ENCODE measurements at regions not wholly inside any gene's neighbourhood (a gene's known extent, or its start where the extent isn't known, plus 50 kb on each side); places are given as distances from the start of the nearest gene placed in this dataset.

GRCh38 chr7:156473476-156474240, 166.9 kb upstream of the RNF32 start:
- Histone ChIP-seq H3K36me3 (replicated peaks) (no peaks in the 10 kb centered on the region), H3K27me3 (replicated peaks) (no peaks in the 10 kb centered on the region), H3K27ac (no peak overlapping the region), H3K4me3 (ENCODE audit: low read depth, low read length) (no peak overlapping the region)
- DNase-seq, result peak; percentile 50
- TF ChIP-seq CTCF (IDR thresholded peaks at IDR 0.05; ENCODE audit: low read depth, low read length, missing control alignments), result peak; percentile 88
- in situ Hi-C loops (cut with HindIII; ENCODE audit: low pct_ligation_motif_present, low sequenced_read_pairs), result no loop called here

DNA sequence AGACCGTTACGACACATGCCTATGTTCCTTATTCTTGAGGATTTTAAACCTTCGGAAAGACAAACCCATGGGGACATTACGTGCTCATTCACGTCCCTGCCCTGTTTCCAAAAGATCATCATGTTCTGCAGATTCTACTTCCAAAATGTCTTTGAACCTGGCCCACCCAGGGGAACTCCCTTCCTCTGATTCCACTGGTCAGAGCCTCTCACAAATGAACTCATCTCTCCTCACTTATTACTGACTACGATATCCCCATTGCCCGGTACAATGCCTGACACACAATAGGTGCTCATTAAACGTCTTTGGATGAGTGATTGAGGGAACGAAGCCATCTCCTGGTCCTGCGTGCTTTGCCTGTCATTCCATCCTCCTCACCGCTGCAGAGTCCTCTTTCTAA, 168.3 kb upstream of the RNF32 start:
- no peak for DNase-seq
- TF ChIP-seq CTCF (IDR thresholded peaks at IDR 0.05; ENCODE audit: low read depth, low read length, missing control alignments), result no peak
- H3K4me3 ChIP-seq (ENCODE audit: low read depth, low read length), result no peak overlapping the region
- H3K27ac ChIP-seq, result no peak overlapping the region
- no peaks in the 10 kb centered on the region for H3K27me3 ChIP-seq (replicated peaks)
- in situ Hi-C loops (cut with HindIII; ENCODE audit: low pct_ligation_motif_present, low sequenced_read_pairs), result no loop called here
- H3K36me3 ChIP-seq (replicated peaks), result no peaks in the 10 kb centered on the region

GRCh38 chr7:156470399-156471320, 169.9 kb upstream of the RNF32 start:
- in situ Hi-C loops (cut with HindIII; ENCODE audit: low pct_ligation_motif_present, low sequenced_read_pairs), result no loop called here
- no peak overlapping the region for H3K27ac ChIP-seq
- TF ChIP-seq CTCF (IDR thresholded peaks at IDR 0.05; ENCODE audit: low read depth, low read length, missing control alignments), result no peak
- H3K4me3 ChIP-seq (ENCODE audit: low read depth, low read length), result no peak overlapping the region
- H3K27me3 ChIP-seq (replicated peaks), result no peaks in the 10 kb centered on the region
- no peak for DNase-seq
- H3K36me3 ChIP-seq (replicated peaks), result no peaks in the 10 kb centered on the region

DNA sequence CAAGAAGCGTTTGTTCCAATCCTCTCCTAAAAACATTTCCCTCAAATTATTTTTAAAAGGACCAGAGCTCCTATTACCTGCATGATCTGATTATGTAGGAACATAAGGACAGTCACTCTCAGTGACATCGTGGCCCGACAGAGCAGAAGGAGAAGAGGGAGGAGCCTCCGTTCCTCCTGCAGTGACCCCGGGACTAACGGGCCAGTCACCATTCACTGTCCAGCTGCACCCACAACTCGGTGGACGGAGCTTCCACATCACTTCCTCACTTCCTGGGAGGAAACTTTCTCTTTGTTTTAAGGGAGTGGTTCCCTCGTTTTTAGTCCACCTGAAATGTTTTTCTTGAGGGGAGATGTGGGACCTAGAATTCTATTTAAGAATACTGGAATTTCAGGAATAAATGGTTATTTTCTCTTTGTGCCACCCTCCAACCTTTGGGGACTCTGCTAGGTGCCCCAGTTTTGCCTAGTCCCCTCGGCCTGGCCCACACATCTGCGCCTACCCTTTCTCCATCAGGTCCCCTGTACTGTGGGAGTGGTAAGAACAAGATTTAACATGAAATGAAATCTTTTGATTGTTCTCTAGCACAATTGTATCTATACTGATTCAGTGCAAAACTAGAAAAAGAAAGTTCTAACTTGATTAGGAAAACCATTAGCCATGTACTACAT, 173.5 kb upstream of the RNF32 start:
- DNase-seq, result no peak
- in situ Hi-C loops (cut with HindIII; ENCODE audit: low pct_ligation_motif_present, low sequenced_read_pairs), result no loop called here
- H3K27me3 ChIP-seq (replicated peaks), result no peaks in the 10 kb centered on the region
- H3K4me3 ChIP-seq (ENCODE audit: low read depth, low read length), result no peak overlapping the region
- H3K36me3 ChIP-seq (replicated peaks), result no peaks in the 10 kb centered on the region
- no peak overlapping the region for H3K27ac ChIP-seq
- TF ChIP-seq CTCF (IDR thresholded peaks at IDR 0.05; ENCODE audit: low read depth, low read length, missing control alignments), result no peak

- in situ Hi-C loops (cut with HindIII; ENCODE audit: low pct_ligation_motif_present, low sequenced_read_pairs), result no loop called here
- Histone ChIP-seq H3K27me3 (replicated peaks) (no peaks in the 10 kb centered on the region), H3K4me3 (ENCODE audit: low read depth, low read length) (no peak overlapping the region), H3K36me3 (replicated peaks) (no peaks in the 10 kb centered on the region), H3K27ac (no peak overlapping the region)
- no peak for TF ChIP-seq CTCF (IDR thresholded peaks at IDR 0.05; ENCODE audit: low read depth, low read length, missing control alignments)
- DNase-seq, result no peak
Measured at GRCh38 chr7:156466272-156466671, 174.3 kb upstream of the RNF32 start.

All from brain microvascular endothelial cell (primary cell).